Uterus (tissue), 2 donors: ENCODE measurements at regions not wholly inside any gene's neighbourhood (a gene's known extent, or its start where the extent isn't known, plus 50 kb on each side); places are given as distances from the start of the nearest gene placed in this dataset.
"Not testable (repeated sequence)": the region's sequence is repeated elsewhere in the genome, so short reads cannot be mapped to it uniquely, and the experiment has no call there.

Source experiments
- POLR2A ChIP-seq, 2 donors: fragments of 450-650 bp; IDR thresholded peaks; one replicate each; pipeline ENCODE4 v1.6.1; 2016; ENCODE audit warnings: antibody characterized with exemption in 2 of 2, mild to moderate bottlenecking in 1 of 2, moderate library complexity in 1 of 2
- TF ChIP-seq, protein P1 (sequence below), 4 experiments: fragments of 200-600 bp in 2 of 4; fragments of 450-650 bp in 2 of 4; sonication (generic) in 2 of 4; IDR thresholded peaks; one replicate each; pipeline ENCODE4 v1.5.1; 2016 to 2019; ENCODE audit warnings: antibody characterized with exemption in 4 of 4, mild to moderate bottlenecking in 2 of 4, moderate library complexity in 1 of 4

- TF ChIP-seq, protein P1, sequence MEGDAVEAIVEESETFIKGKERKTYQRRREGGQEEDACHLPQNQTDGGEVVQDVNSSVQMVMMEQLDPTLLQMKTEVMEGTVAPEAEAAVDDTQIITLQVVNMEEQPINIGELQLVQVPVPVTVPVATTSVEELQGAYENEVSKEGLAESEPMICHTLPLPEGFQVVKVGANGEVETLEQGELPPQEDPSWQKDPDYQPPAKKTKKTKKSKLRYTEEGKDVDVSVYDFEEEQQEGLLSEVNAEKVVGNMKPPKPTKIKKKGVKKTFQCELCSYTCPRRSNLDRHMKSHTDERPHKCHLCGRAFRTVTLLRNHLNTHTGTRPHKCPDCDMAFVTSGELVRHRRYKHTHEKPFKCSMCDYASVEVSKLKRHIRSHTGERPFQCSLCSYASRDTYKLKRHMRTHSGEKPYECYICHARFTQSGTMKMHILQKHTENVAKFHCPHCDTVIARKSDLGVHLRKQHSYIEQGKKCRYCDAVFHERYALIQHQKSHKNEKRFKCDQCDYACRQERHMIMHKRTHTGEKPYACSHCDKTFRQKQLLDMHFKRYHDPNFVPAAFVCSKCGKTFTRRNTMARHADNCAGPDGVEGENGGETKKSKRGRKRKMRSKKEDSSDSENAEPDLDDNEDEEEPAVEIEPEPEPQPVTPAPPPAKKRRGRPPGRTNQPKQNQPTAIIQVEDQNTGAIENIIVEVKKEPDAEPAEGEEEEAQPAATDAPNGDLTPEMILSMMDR (IDR thresholded peaks at IDR 0.05), result not testable (repeated sequence)
- not testable (repeated sequence) for TF ChIP-seq POLR2A (IDR thresholded peaks at IDR 0.05)
Measured at GRCh38 chr2:87619121-87619520, 128.8 kb upstream of the PLGLB2 start.
